ENCODE measurements at regions not wholly inside any gene's neighbourhood (a gene's known extent, or its start where the extent isn't known, plus 50 kb on each side); places are given as distances from the start of the nearest gene placed in this dataset.

- TF ChIP-seq CTCF (IDR thresholded peaks at IDR 0.05) (no peak), EZH2 (IDR thresholded peaks at IDR 0.05; ENCODE audit: borderline replicate concordance, insufficient read depth, low read depth, low read length, poor library complexity, severe bottlenecking) (no peak)
These were observed 121.9 kb downstream of the NPIPB5 start for GRCh38 chr16:22632606-22633005.

All from B cell (primary cell).